ENCODE measurements at regions not wholly inside any gene's neighbourhood (a gene's known extent, or its start where the extent isn't known, plus 50 kb on each side); places are given as distances from the start of the nearest gene placed in this dataset.

GRCh38 chr18:21928925-21929324 lies 188.3 kb downstream of the MIB1 start:
- DNase-seq: no peak
- no peak for ATAC-seq
- CTCF ChIA-PET: no interaction called here
- Mint-ChIP-seq H3K4me1 (no peaks in the 10 kb centered on the region), H3K27ac (no peak overlapping the region), H3K36me3 (no peaks in the 10 kb centered on the region), H3K27me3 (peaks cover 9% of the 10 kb centered on the region), H3K9me3 (ENCODE audit: low read depth) (no peaks in the 10 kb centered on the region), H3K4me3 (no peak overlapping the region)

GRCh38 chr18:21930177-21930576 lies 189.6 kb downstream of the MIB1 start:
- CTCF ChIA-PET: interaction anchor here (0.7 kb wide), 1 partner anchor 13 kb away, joined by 3 read pairs; no protein-coding TSS in a partner anchor
- Mint-ChIP-seq H3K9me3 (ENCODE audit: low read depth) (no peaks in the 10 kb centered on the region), H3K36me3 (no peaks in the 10 kb centered on the region), H3K4me1 (no peaks in the 10 kb centered on the region), H3K27ac (no peak overlapping the region), H3K27me3 (peaks cover 9% of the 10 kb centered on the region), H3K4me3 (no peak overlapping the region)
- DNase-seq (no peak), ATAC-seq (no peak)

- no peaks in the 10 kb centered on the region for H3K9me3 Mint-ChIP-seq (ENCODE audit: low read depth)
- ATAC-seq (no peak), DNase-seq (no peak)
- no peaks in the 10 kb centered on the region for H3K36me3 Mint-ChIP-seq
- H3K27ac Mint-ChIP-seq: no peak overlapping the region
- no peaks in the 10 kb centered on the region for H3K4me1 Mint-ChIP-seq
- no peak overlapping the region for H3K4me3 Mint-ChIP-seq
- H3K27me3 Mint-ChIP-seq: peaks cover 9% of the 10 kb centered on the region
- CTCF ChIA-PET: no interaction called here
Observed at GRCh38 chr18:21933931-21934765, 193.6 kb downstream of the MIB1 start.

- no peak for DNase-seq
- no peak for ATAC-seq
- no peak overlapping the region for H3K4me3 Mint-ChIP-seq
- CTCF ChIA-PET: no interaction called here
- H3K36me3 Mint-ChIP-seq: no peaks in the 10 kb centered on the region
- peaks cover 9% of the 10 kb centered on the region for H3K27me3 Mint-ChIP-seq
- no peaks in the 10 kb centered on the region for H3K9me3 Mint-ChIP-seq (ENCODE audit: low read depth)
- no peaks in the 10 kb centered on the region for H3K4me1 Mint-ChIP-seq
- no peak overlapping the region for H3K27ac Mint-ChIP-seq
Observed at GRCh38 chr18:21934766-21935015, 194.1 kb downstream of the MIB1 start.

- Mint-ChIP-seq H3K4me3 (no peak overlapping the region), H3K4me1 (no peaks in the 10 kb centered on the region), H3K9me3 (ENCODE audit: low read depth) (no peaks in the 10 kb centered on the region), H3K27me3 (peaks cover 5% of the 10 kb centered on the region), H3K36me3 (no peaks in the 10 kb centered on the region), H3K27ac (no peak overlapping the region)
- DNase-seq (no peak), ATAC-seq (no peak)
- CTCF ChIA-PET: interaction anchor here (0.7 kb wide), 1 partner anchor 468 kb away, joined by 4 read pairs; no protein-coding TSS in a partner anchor
Observed at GRCh38 chr18:21943456-21943855, 202.9 kb downstream of the MIB1 start.

GRCh38 chr18:21949326-21950015 lies 208.9 kb downstream of the MIB1 start:
- DNase-seq (no peak), ATAC-seq (no peak)
- H3K9me3 Mint-ChIP-seq (ENCODE audit: low read depth): no peaks in the 10 kb centered on the region
- no peaks in the 10 kb centered on the region for H3K36me3 Mint-ChIP-seq
- CTCF ChIA-PET: interaction anchor here (0.7 kb wide), 1 partner anchor 157 kb away, joined by 3 read pairs; no protein-coding TSS in a partner anchor
- H3K27ac Mint-ChIP-seq: no peak overlapping the region
- peaks cover 30% of the 10 kb centered on the region for H3K27me3 Mint-ChIP-seq
- no peaks in the 10 kb centered on the region for H3K4me1 Mint-ChIP-seq
- H3K4me3 Mint-ChIP-seq: no peak overlapping the region

GRCh38 chr18:21955757-21956652 lies 213.4 kb upstream of the GATA6 start:
- ATAC-seq (peak; percentile 95), DNase-seq (peak; percentile 80)
- H3K27me3 Mint-ChIP-seq: peaks cover 26% of the 10 kb centered on the region
- H3K4me1 Mint-ChIP-seq: no peaks in the 10 kb centered on the region
- H3K27ac Mint-ChIP-seq: no peak overlapping the region
- no peaks in the 10 kb centered on the region for H3K9me3 Mint-ChIP-seq (ENCODE audit: low read depth)
- CTCF ChIA-PET: interaction anchor here (0.7 to 1.7 kb wide), 5 partner anchors 38 to 761 kb away, joined by 3 to 5 read pairs (median 4); no protein-coding TSS in a partner anchor
- no peaks in the 10 kb centered on the region for H3K36me3 Mint-ChIP-seq
- H3K4me3 Mint-ChIP-seq: no peak overlapping the region

- ATAC-seq (no peak), DNase-seq (no peak)
- no peak overlapping the region for H3K4me3 Mint-ChIP-seq
- H3K9me3 Mint-ChIP-seq (ENCODE audit: low read depth): no peaks in the 10 kb centered on the region
- H3K27ac Mint-ChIP-seq: no peak overlapping the region
- CTCF ChIA-PET: interaction anchor here (1.6 kb wide), 1 partner anchor 470 kb away, joined by 8 read pairs; no protein-coding TSS in a partner anchor
- no peaks in the 10 kb centered on the region for H3K4me1 Mint-ChIP-seq
- H3K36me3 Mint-ChIP-seq: no peaks in the 10 kb centered on the region
- peaks cover 19% of the 10 kb centered on the region for H3K27me3 Mint-ChIP-seq
Observed at GRCh38 chr18:21958263-21958662, 211.1 kb upstream of the GATA6 start.

- DNase-seq (no peak), ATAC-seq (no peak)
- no peak overlapping the region for H3K27ac Mint-ChIP-seq
- no peak overlapping the region for H3K4me3 Mint-ChIP-seq
- no peaks in the 10 kb centered on the region for H3K36me3 Mint-ChIP-seq
- H3K9me3 Mint-ChIP-seq (ENCODE audit: low read depth): no peaks in the 10 kb centered on the region
- CTCF ChIA-PET: interaction anchor here (1.6 kb wide), 1 partner anchor 471 kb away, joined by 8 read pairs; no protein-coding TSS in a partner anchor
- H3K27me3 Mint-ChIP-seq: peaks cover 13% of the 10 kb centered on the region
- H3K4me1 Mint-ChIP-seq: no peaks in the 10 kb centered on the region
Observed at GRCh38 chr18:21958707-21959450, 210.5 kb upstream of the GATA6 start.

- DNase-seq (no peak), ATAC-seq (no peak)
- H3K36me3 Mint-ChIP-seq: no peaks in the 10 kb centered on the region
- no peak overlapping the region for H3K4me3 Mint-ChIP-seq
- CTCF ChIA-PET: interaction anchor here (0.9 kb wide), 1 partner anchor 467 kb away, joined by 3 read pairs; no protein-coding TSS in a partner anchor
- H3K4me1 Mint-ChIP-seq: no peaks in the 10 kb centered on the region
- H3K27ac Mint-ChIP-seq: no peak overlapping the region
- H3K9me3 Mint-ChIP-seq (ENCODE audit: low read depth): no peaks in the 10 kb centered on the region
- H3K27me3 Mint-ChIP-seq: peaks cover 6% of the 10 kb centered on the region
Observed at GRCh38 chr18:21960189-21960588, 209.2 kb upstream of the GATA6 start.

GRCh38 chr18:21963336-21963735 lies 206.1 kb upstream of the GATA6 start:
- H3K36me3 Mint-ChIP-seq: no peaks in the 10 kb centered on the region
- H3K4me1 Mint-ChIP-seq: no peaks in the 10 kb centered on the region
- peaks cover 5% of the 10 kb centered on the region for H3K27me3 Mint-ChIP-seq
- H3K4me3 Mint-ChIP-seq: no peak overlapping the region
- H3K9me3 Mint-ChIP-seq (ENCODE audit: low read depth): no peaks in the 10 kb centered on the region
- no peak for DNase-seq
- no peak overlapping the region for H3K27ac Mint-ChIP-seq
- ATAC-seq: no peak
- CTCF ChIA-PET: no interaction called here

GRCh38 chr18:21968338-21968737 lies 201.1 kb upstream of the GATA6 start:
- CTCF ChIA-PET: no interaction called here
- no peak for ATAC-seq

GRCh38 chr18:21972281-21972680 lies 197.1 kb upstream of the GATA6 start:
- Mint-ChIP-seq H3K4me1 (no peaks in the 10 kb centered on the region), H3K9me3 (ENCODE audit: low read depth) (no peaks in the 10 kb centered on the region), H3K27ac (no peak overlapping the region), H3K4me3 (no peak overlapping the region), H3K27me3 (no peaks in the 10 kb centered on the region), H3K36me3 (no peaks in the 10 kb centered on the region)
- ATAC-seq (no peak), DNase-seq (no peak)
- CTCF ChIA-PET: no interaction called here

More at GRCh38 chr18:21968338-21968737, 201.1 kb upstream of the GATA6 start:
- H3K27ac Mint-ChIP-seq: no peak overlapping the region
- no peaks in the 10 kb centered on the region for H3K36me3 Mint-ChIP-seq
- no peaks in the 10 kb centered on the region for H3K27me3 Mint-ChIP-seq
- no peaks in the 10 kb centered on the region for H3K4me1 Mint-ChIP-seq
- no peak overlapping the region for H3K4me3 Mint-ChIP-seq
- no peak for DNase-seq
- H3K9me3 Mint-ChIP-seq (ENCODE audit: low read depth): no peaks in the 10 kb centered on the region

All from activated CD8-positive, alpha-beta memory T cell treated with anti-CD3 and anti-CD28 coated beads, Interleukin-2, amount 10 ng/mL, durations not matched to agents 7 days and 5 days (primary cell).